T-cell (primary cell): ENCODE measurements at regions not wholly inside any gene's neighbourhood (a gene's known extent, or its start where the extent isn't known, plus 50 kb on each side); places are given as distances from the start of the nearest gene placed in this dataset.

Experiments used
- ATAC-seq, 4 experiments: fragments of 200-7000 bp in 3 of 4; fragments of 150-1000 bp in 1 of 4; cut with Tn5 transposase; replicated peaks in 1 of 4; 1 replicate in 3 of 4; 2 replicates in 1 of 4; pipeline ENCODE4 v1.10.0; 2021; ENCODE audit warnings: moderate library complexity in 3 of 4, mild to moderate bottlenecking in 2 of 4, moderate number of reproducible peaks in 1 of 4
- CTCF ChIA-PET, 2 donors: fragments of 300-600 bp; sonication (Branson Sonifier 250); formaldehyde crosslinking; loops; one replicate each; lab custom pipeline; 2022; ENCODE audit warnings: antibody characterized with exemption in 2 of 2; lab: Charles Lee
- POLR2A ChIA-PET, 2 donors: fragments of 300-600 bp; sonication (Branson Sonifier 250); formaldehyde crosslinking; loops; one replicate each; lab custom pipeline; 2022; ENCODE audit warnings: antibody characterized with exemption in 2 of 2; lab: Charles Lee
- DNase-seq, 35 experiments: peaks; one replicate each; pipeline versions ENCODE4 v3.0.0 to v3.0.0-alpha.2; 2013 to 2023
- H3K27ac ChIP-seq: one replicate; pipeline ENCODE4 v1.5.1; 2013; ENCODE audit warnings: low read length
- H3K27me3 ChIP-seq, 2 experiments: replicated peaks in 1 of 2; 1 replicate in 1 of 2; 2 replicates in 1 of 2; pipeline versions ENCODE4 v1.6.1 to v1.7.0; 2013; ENCODE audit warnings: low read length in 1 of 2, mixed read lengths in 1 of 2; ENCODE audit not compliant: control insufficient read depth in 2 of 2, insufficient read depth in 2 of 2; ENCODE audit errors: extremely low read depth in 1 of 2
- H3K36me3 ChIP-seq, 2 donors: 1 replicate in 1 of 2; 2 replicates in 1 of 2; pipeline versions ENCODE4 v1.6.1 to v1.7.0; 2013; ENCODE audit warnings: low read length in 1 of 2; ENCODE audit not compliant: control insufficient read depth in 2 of 2, insufficient read depth in 1 of 2; ENCODE audit errors: extremely low read depth in 1 of 2
- H3K4me1 ChIP-seq, 2 experiments: 1 replicate in 1 of 2; 2 replicates in 1 of 2; pipeline versions ENCODE4 v1.6.1 to v1.7.0; 2013; ENCODE audit warnings: low read length in 2 of 2, mixed read lengths in 1 of 2; ENCODE audit not compliant: insufficient read depth in 2 of 2, control insufficient read depth in 1 of 2; ENCODE audit errors: extremely low read depth in 1 of 2
- H3K4me3 ChIP-seq, 2 donors: 1 replicate in 1 of 2; 2 replicates in 1 of 2; pipeline versions ENCODE4 v1.5.1 to v1.7.0; 2013; ENCODE audit warnings: mild to moderate bottlenecking in 2 of 2, low read length in 1 of 2, moderate library complexity in 1 of 2; ENCODE audit not compliant: control insufficient read depth in 1 of 2; ENCODE audit errors: extremely low read depth in 1 of 2
- H3K9me3 ChIP-seq: 2 replicates; pipeline ENCODE4 v1.7.0; 2013
- H3K27ac Mint-ChIP-seq, 2 donors: one replicate each; pipeline ENCODE4 v1.8.0; 2020 to 2021; ENCODE audit warnings: mild to moderate bottlenecking in 2 of 2, mixed read lengths in 2 of 2
- H3K27me3 Mint-ChIP-seq, 2 donors: one replicate each; pipeline ENCODE4 v1.8.0; 2021 to 2022; ENCODE audit warnings: mixed read lengths in 2 of 2
- H3K36me3 Mint-ChIP-seq: one replicate; pipeline ENCODE4 v1.8.0; 2021; ENCODE audit warnings: mixed read lengths
- H3K4me1 Mint-ChIP-seq, 3 donors: one replicate each; pipeline ENCODE4 v1.8.0; 2020 to 2022; ENCODE audit warnings: mixed read lengths in 3 of 3, mild to moderate bottlenecking in 1 of 3
- H3K4me3 Mint-ChIP-seq, 3 donors: one replicate each; pipeline ENCODE4 v1.8.0; 2020 to 2022; ENCODE audit warnings: mild to moderate bottlenecking in 3 of 3, mixed read lengths in 3 of 3, moderate library complexity in 3 of 3
- H3K9me3 Mint-ChIP-seq, 3 donors: one replicate each; pipeline ENCODE4 v1.8.0; 2020 to 2022; ENCODE audit warnings: mixed read lengths in 3 of 3
- WGBS: methylation state at CpG from one replicate; pipeline ENCODE4 v1.1.5; 2013; ENCODE audit warnings: missing lambda C conversion rate; ENCODE audit not compliant: insufficient coverage; 5-methylcytosine and 5-hydroxymethylcytosine counted together

- no peaks in the 10 kb centered on the region for H3K27me3 ChIP-seq
- Mint-ChIP-seq H3K4me1 (no peaks in the 10 kb centered on the region), H3K36me3 (no peaks in the 10 kb centered on the region), H3K27me3 (no peaks in the 10 kb centered on the region), H3K9me3 (peaks cover 0 to 5% (median 4%) of the 10 kb centered on the region in 3 donors), H3K27ac (no peak overlapping the region), H3K4me3 (no peak overlapping the region)
- H3K9me3 ChIP-seq = no peaks in the 10 kb centered on the region
- WGBS = 90% methylated on average over 11 of the region's 17 CpGs
- CTCF ChIA-PET = no interaction called here
- POLR2A ChIA-PET = no interaction called here
- H3K27ac ChIP-seq = no peak overlapping the region
- DNase-seq (no peak), ATAC-seq (no peak)
- no peaks in the 10 kb centered on the region for H3K4me1 ChIP-seq
- no peak overlapping the region for H3K4me3 ChIP-seq
- no peaks in the 10 kb centered on the region for H3K36me3 ChIP-seq
These were observed 117.7 kb upstream of the MBL2 start for GRCh38 chr10:52890281-52890680.

- ATAC-seq = no peak
- 95% methylated on average over 5 of the region's 12 CpGs for WGBS
- H3K36me3 ChIP-seq = no peaks in the 10 kb centered on the region
- Mint-ChIP-seq H3K4me1 (no peaks in the 10 kb centered on the region), H3K9me3 (peaks cover 0 to 5% (median 2%) of the 10 kb centered on the region in 3 donors), H3K36me3 (no peaks in the 10 kb centered on the region), H3K4me3 (no peak overlapping the region), H3K27me3 (no peaks in the 10 kb centered on the region), H3K27ac (no peak overlapping the region)
- no peaks in the 10 kb centered on the region for H3K27me3 ChIP-seq
- H3K27ac ChIP-seq = no peak overlapping the region
- no peaks in the 10 kb centered on the region for H3K9me3 ChIP-seq
- DNase-seq = no peak
- ChIA-PET POLR2A (no interaction called here), CTCF (no interaction called here)
- H3K4me3 ChIP-seq = no peak overlapping the region
- no peaks in the 10 kb centered on the region for H3K4me1 ChIP-seq
These were observed 117.0 kb upstream of the MBL2 start for GRCh38 chr10:52889611-52890010.

DNA sequence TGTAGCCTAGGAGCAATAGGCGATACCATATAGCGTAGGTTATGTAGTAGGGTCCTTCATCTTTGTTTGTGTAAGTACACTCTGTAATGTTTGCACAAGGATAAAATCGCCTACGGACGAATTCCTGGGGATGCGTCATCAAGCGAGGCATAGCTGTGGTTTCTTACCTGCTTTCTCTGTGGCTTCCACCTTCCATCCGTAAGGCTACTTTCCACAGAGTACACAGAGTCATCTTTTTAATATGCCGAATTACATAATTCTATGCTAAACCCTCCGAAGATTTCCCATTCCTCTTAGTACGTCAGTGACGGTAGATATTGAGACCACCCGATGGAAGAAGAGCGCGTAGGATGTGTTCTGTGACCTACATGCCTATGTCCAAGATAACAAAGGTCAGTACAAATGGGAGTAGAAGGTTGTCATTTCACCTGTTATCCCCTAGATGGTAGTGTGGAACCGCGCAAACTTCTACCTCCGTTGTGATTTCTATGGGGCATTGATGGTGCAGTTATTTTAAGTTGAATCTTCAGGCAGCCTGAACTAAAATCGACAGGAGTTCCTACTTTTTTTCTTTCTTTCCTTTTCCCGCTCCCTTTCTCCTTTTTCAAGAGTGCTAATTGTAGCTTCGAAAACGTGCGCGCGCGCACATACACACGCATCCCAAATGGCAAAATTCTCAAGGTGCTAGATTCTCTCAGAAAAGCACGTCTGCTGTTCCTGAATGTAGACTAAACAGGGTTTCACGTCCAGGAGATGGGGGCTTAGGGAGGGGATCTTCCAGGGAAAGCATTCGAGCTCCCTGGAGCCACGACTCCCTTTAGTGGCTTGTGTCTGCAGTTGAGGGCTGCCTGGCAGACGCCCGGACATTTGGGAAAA, 111.7 kb upstream of the MBL2 start:
- 57% methylated on average over 13 of the region's 33 CpGs for WGBS
- Histone ChIP-seq H3K27me3 (no peaks in the 10 kb centered on the region), H3K4me1 (no peaks in the 10 kb centered on the region), H3K9me3 (no peaks in the 10 kb centered on the region), H3K36me3 (no peaks in the 10 kb centered on the region), H3K4me3 (no peak overlapping the region), H3K27ac (no peak overlapping the region)
- ATAC-seq (no peak), DNase-seq (peak in 1 of 35 experiments; percentile 3)
- Mint-ChIP-seq H3K27me3 (no peaks in the 10 kb centered on the region), H3K4me3 (no peak overlapping the region), H3K27ac (no peak overlapping the region), H3K9me3 (peaks cover 0 to 5% (median 2%) of the 10 kb centered on the region in 3 donors), H3K4me1 (no peaks in the 10 kb centered on the region), H3K36me3 (no peaks in the 10 kb centered on the region)
- ChIA-PET POLR2A (no interaction called here), CTCF (no interaction called here)

GRCh38 chr10:52879091-52879807, 106.7 kb upstream of the MBL2 start:
- H3K9me3 Mint-ChIP-seq = peaks cover 0 to 5% (median 2%) of the 10 kb centered on the region in 3 donors
- no peak overlapping the region for H3K27ac Mint-ChIP-seq
- CTCF ChIA-PET = no interaction called here
- no peaks in the 10 kb centered on the region for H3K4me1 Mint-ChIP-seq
- Histone ChIP-seq H3K9me3 (no peaks in the 10 kb centered on the region), H3K27ac (no peak overlapping the region), H3K27me3 (no peaks in the 10 kb centered on the region), H3K4me3 (no peak overlapping the region), H3K4me1 (no peaks in the 10 kb centered on the region), H3K36me3 (no peaks in the 10 kb centered on the region)
- ATAC-seq (no peak), DNase-seq (no peak)
- H3K36me3 Mint-ChIP-seq = no peaks in the 10 kb centered on the region
- H3K4me3 Mint-ChIP-seq = no peak overlapping the region
- POLR2A ChIA-PET = no interaction called here
- WGBS = 71% methylated on average over 1 of the region's 2 CpGs
- no peaks in the 10 kb centered on the region for H3K27me3 Mint-ChIP-seq

DNA sequence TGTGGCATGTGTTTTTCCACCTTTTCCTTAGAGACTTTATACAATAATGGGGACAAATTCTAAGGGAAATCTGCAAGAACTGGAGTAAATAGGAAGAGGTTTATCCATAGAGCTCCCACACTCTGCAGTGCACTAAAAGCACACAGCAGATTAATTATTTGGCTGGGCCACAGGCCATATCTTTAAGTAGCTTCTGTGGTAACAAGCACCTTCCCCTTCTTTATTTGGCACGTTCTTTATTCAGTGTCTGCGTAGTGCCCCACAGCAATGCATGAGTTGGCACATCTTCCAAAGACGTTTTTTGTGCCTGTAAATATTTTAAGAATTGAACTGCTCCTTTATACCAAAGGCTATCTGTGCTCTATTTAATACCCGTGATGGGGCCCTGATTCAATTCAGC, 104.9 kb upstream of the MBL2 start:
- CTCF ChIA-PET = interaction anchor here in 1 of 2 donors (0.6 kb wide), 1 partner anchor 300 kb away, joined by 3 read pairs; no protein-coding TSS in a partner anchor
- Mint-ChIP-seq H3K27me3 (no peaks in the 10 kb centered on the region), H3K4me1 (no peaks in the 10 kb centered on the region), H3K36me3 (no peaks in the 10 kb centered on the region), H3K4me3 (no peak overlapping the region), H3K27ac (no peak overlapping the region), H3K9me3 (peaks cover 0 to 6% (median 5%) of the 10 kb centered on the region in 3 donors)
- H3K4me1 ChIP-seq = no peaks in the 10 kb centered on the region
- 60% methylated on average over 1 of the region's 4 CpGs for WGBS
- no peaks in the 10 kb centered on the region for H3K9me3 ChIP-seq
- H3K4me3 ChIP-seq = no peak overlapping the region
- ATAC-seq (no peak), DNase-seq (no peak)
- POLR2A ChIA-PET = no interaction called here
- H3K27me3 ChIP-seq = no peaks in the 10 kb centered on the region
- H3K36me3 ChIP-seq = no peaks in the 10 kb centered on the region
- H3K27ac ChIP-seq = no peak overlapping the region

- ChIA-PET CTCF (interaction anchor here in 1 of 2 donors (0.6 kb wide), 1 partner anchor 10 kb away, joined by 5 read pairs; no protein-coding TSS in a partner anchor), POLR2A (interaction anchor here in 1 of 2 donors (0.6 kb wide), 1 partner anchor 523 kb away, joined by 4 read pairs; no protein-coding TSS in a partner anchor)
- Histone ChIP-seq H3K9me3 (no peaks in the 10 kb centered on the region), H3K4me1 (no peaks in the 10 kb centered on the region), H3K27ac (no peak overlapping the region), H3K27me3 (no peaks in the 10 kb centered on the region), H3K4me3 (no peak overlapping the region), H3K36me3 (no peaks in the 10 kb centered on the region)
- no peak overlapping the region for H3K27ac Mint-ChIP-seq
- H3K9me3 Mint-ChIP-seq = peaks cover 4 to 5% (median 4%) of the 10 kb centered on the region in 3 donors
- DNase-seq = no peak
- H3K36me3 Mint-ChIP-seq = no peaks in the 10 kb centered on the region
- H3K4me1 Mint-ChIP-seq = no peaks in the 10 kb centered on the region
- no peaks in the 10 kb centered on the region for H3K27me3 Mint-ChIP-seq
- ATAC-seq = no peak
- 67% methylated on average over 2 of the region's 2 CpGs for WGBS
- H3K4me3 Mint-ChIP-seq = no peak overlapping the region
These were observed 102.8 kb upstream of the MBL2 start for GRCh38 chr10:52875336-52875735.
